GM06990 (cell line): ENCODE measurements at regions not wholly inside any gene's neighbourhood (a gene's known extent, or its start where the extent isn't known, plus 50 kb on each side); places are given as distances from the start of the nearest gene placed in this dataset.

ENCODE experiments used
- DNase-seq: peaks from one replicate; pipeline ENCODE4 v3.0.0-alpha.2; 2011; ENCODE audit not compliant: insufficient read length; ENCODE audit errors: extremely low read depth
- H3K27me3 ChIP-seq: replicated peaks from 2 replicates; pipeline ENCODE4 v1.6.0; 2011; ENCODE audit warnings: low read length; ENCODE audit not compliant: control insufficient read depth, insufficient read depth
- H3K36me3 ChIP-seq: 2 replicates; pipeline ENCODE4 v1.5.1; 2011; ENCODE audit warnings: low read length; ENCODE audit not compliant: control insufficient read depth, insufficient read depth
- H3K4me3 ChIP-seq: replicated peaks from 2 replicates; pipeline ENCODE4 v1.5.1; 2011; ENCODE audit warnings: low read depth, mild to moderate bottlenecking, control low read depth, low read length
- CTCF ChIP-seq: IDR thresholded peaks from 2 replicates; pipeline ENCODE4 v1.5.1; 2011; ENCODE audit warnings: low read length, control low read depth, mild to moderate bottlenecking, inconsistent platforms; ENCODE audit not compliant: insufficient read depth, poor library complexity, severe bottlenecking

GRCh38 chr3:194080436-194080835 is 55.5 kb upstream of the HES1 start:
- no peaks in the 10 kb centered on the region for H3K27me3 ChIP-seq
- H3K36me3 ChIP-seq = no peaks in the 10 kb centered on the region
- no peak overlapping the region for H3K4me3 ChIP-seq
- DNase-seq = no peak
- TF ChIP-seq CTCF = no peak

- no peak for TF ChIP-seq CTCF
- no peak for DNase-seq
- H3K27me3 ChIP-seq = no peaks in the 10 kb centered on the region
- H3K4me3 ChIP-seq = no peak overlapping the region
- H3K36me3 ChIP-seq = no peaks in the 10 kb centered on the region
Observed at GRCh38 chr3:194080913-194081800, 54.8 kb upstream of the HES1 start.

- no peak overlapping the region for H3K4me3 ChIP-seq
- H3K36me3 ChIP-seq = no peaks in the 10 kb centered on the region
- no peaks in the 10 kb centered on the region for H3K27me3 ChIP-seq
- TF ChIP-seq CTCF = no peak
- no peak for DNase-seq
Observed at GRCh38 chr3:194081826-194082225, 54.1 kb upstream of the HES1 start.

GRCh38 chr3:194082743-194083636 is 53.0 kb upstream of the HES1 start:
- H3K4me3 ChIP-seq = no peak overlapping the region
- no peak for DNase-seq
- no peaks in the 10 kb centered on the region for H3K36me3 ChIP-seq
- H3K27me3 ChIP-seq = no peaks in the 10 kb centered on the region
- TF ChIP-seq CTCF = no peak

- no peak for DNase-seq
- H3K4me3 ChIP-seq = no peak overlapping the region
- TF ChIP-seq CTCF = no peak
- no peaks in the 10 kb centered on the region for H3K36me3 ChIP-seq
- no peaks in the 10 kb centered on the region for H3K27me3 ChIP-seq
Observed at GRCh38 chr3:194083637-194084224, 52.2 kb upstream of the HES1 start.
